ENCODE measurements at regions not wholly inside any gene's neighbourhood (a gene's known extent, or its start where the extent isn't known, plus 50 kb on each side); places are given as distances from the start of the nearest gene placed in this dataset.
"Not testable (repeated sequence)": the region's sequence is repeated elsewhere in the genome, so short reads cannot be mapped to it uniquely, and the experiment has no call there.

DNA sequence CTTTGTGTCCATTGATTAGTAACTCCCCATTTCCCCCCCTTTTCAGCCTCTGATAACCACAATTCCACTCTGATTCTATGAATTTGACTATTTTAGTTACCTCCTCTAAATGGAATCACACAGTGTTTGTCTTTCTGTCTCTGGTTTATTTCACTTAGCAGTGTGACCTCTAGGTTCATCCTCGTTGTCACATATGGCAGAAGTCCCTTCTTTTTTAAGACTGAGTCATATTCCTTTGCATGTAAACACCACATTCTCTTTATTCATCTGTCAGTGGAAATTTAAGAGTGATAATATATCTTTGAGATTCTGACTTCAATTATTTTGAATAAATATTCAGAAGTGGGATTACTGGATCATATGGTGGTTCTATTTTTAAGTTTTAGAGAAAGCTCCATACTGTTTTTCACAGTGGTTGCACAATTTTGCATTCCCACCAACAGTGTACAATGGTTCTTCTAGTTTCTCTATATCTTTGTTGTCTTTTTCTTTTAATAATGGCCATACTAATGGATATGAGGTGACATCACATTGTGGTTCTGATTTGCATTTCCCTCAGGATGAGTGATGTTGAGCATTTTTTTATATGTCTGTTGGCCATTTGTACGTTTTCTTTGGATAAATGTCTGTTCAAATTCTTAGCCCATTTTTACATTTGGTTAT lies 126.1 kb upstream of the GRB10 start:
- CTCF ChIA-PET, result no interaction called here
- POLR2A ChIA-PET, result no interaction called here
- TF ChIP-seq, protein P1, sequence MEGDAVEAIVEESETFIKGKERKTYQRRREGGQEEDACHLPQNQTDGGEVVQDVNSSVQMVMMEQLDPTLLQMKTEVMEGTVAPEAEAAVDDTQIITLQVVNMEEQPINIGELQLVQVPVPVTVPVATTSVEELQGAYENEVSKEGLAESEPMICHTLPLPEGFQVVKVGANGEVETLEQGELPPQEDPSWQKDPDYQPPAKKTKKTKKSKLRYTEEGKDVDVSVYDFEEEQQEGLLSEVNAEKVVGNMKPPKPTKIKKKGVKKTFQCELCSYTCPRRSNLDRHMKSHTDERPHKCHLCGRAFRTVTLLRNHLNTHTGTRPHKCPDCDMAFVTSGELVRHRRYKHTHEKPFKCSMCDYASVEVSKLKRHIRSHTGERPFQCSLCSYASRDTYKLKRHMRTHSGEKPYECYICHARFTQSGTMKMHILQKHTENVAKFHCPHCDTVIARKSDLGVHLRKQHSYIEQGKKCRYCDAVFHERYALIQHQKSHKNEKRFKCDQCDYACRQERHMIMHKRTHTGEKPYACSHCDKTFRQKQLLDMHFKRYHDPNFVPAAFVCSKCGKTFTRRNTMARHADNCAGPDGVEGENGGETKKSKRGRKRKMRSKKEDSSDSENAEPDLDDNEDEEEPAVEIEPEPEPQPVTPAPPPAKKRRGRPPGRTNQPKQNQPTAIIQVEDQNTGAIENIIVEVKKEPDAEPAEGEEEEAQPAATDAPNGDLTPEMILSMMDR (IDR thresholded peaks at IDR 0.05; ENCODE audit: control extremely low read depth, extremely low read depth, low read depth, missing control alignments), result no peak

DNA sequence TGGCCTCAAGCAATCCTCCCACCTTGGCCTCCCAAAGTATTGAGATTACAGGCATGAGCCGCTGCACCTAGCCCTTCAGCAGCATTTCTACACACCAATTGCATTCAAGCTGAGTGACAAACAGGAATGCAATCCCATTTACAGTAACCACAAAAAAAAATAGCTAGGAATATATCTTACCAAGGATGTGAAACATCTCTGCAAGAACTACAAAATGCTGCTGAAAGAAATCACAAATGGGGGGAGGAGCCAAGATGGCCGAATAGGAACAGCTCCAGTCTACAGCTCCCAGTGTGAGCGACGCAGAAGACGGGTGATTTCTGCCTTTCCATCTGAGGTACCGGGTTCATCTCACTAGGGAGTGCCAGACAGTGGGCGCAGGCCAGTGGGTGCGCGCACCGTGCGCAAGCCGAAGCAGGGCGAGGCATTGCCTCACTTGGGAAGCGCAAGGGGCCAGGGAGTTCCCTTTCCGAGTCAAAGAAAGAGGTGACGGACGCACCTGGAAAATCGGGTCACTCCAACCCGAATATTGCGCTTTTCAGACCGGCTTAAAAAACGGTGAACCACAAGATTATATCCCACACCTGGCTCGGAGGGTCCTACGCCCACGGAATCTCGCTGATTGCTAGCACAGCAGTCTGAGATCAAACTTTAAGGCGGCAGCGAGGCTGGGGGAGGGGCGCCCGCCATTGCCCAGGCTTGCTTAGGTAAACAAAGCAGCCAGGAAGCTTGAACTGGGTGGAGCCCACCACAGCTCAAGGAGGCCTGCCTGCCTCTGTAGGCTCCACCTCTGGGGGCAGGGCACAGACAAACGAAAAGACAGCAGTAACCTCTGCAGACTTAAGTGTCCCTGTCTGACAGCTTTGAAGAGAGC lies 116.1 kb upstream of the GRB10 start:
- DNase-seq (ENCODE audit: extremely low spot score); CTCF ChIA-PET; POLR2A ChIA-PET: not testable (repeated sequence)

More for the DNA sequence above, 126.1 kb upstream of the GRB10 start:
- no peak for DNase-seq (ENCODE audit: extremely low spot score)

DNA sequence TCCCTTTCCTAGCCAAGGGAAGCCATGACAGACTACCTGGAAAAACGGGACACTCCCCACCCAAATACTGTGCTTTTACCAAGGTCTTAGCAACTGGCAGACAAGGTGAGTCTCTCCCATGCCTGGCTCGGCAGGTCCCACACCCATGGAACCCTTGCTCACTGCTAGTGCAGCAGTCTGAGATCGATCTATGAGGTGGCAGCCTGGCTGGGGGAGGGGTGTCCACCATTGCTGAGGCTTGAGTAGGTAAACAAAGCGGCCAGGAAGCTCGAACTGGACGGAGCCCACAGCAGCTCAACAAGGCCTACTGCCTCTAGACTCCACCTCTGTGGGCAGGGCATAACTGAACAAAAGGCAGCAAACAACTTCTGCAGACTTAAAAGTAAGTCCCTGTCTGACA lies 104.4 kb upstream of the GRB10 start:
- POLR2A ChIA-PET; CTCF ChIA-PET; DNase-seq (ENCODE audit: extremely low spot score): not testable (repeated sequence)

DNA sequence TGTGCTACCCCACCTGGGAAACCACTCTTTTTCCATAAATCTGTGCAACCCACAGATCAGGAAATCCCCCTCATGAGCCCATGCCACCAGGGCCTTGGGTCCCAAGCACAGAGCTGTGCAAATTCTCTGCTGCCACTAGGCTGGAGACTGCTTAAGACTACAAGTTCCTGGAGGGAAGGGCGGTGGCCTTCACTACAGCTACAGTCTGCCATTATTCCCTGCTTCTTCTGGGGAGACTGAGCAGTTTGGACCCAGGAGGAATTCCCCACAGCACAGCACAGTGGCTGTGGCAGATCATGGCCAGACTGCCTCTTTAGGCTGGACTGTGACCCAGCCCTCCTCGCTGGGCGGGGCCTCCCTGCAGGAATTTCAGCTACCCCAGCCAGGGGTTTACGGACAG lies 89.7 kb upstream of the GRB10 start:
- ChIA-PET CTCF (interaction anchor here (1.3 kb wide), 1 partner anchor 12 kb away, joined by 4 read pairs; no protein-coding TSS in a partner anchor), POLR2A (no interaction called here)
- no peak for DNase-seq (ENCODE audit: extremely low spot score)
- TF ChIP-seq, protein P1 (IDR thresholded peaks at IDR 0.05; ENCODE audit: control extremely low read depth, extremely low read depth, low read depth, missing control alignments), result no peak

DNA sequence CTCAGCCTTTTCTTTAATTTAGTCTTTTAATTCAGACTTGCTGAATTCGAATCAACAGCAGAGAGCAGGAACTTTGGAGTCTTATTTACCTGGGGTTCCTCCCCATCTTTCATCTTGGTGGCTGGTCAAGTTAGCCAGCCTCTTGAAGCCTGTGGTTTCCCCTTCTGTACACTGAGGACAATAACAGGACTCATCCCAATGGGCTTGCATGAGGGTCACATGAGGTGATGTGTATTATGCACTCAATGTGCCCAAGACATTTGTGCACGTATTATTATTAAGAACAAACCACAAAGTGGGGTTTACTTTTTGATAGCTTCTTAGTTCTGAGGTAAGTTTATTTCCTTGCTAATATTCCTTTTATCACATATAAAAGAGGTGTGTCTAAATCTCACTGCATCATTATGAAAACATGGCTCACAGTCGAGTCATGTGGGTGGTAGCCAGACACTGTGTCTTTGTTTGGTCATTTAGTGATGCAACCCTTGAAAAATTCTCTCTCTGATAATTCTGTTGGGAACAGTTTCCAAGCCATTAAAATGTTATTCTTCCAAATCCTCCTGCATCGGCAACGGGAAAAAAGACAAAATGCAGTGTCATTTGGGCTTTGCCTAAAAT lies 86.5 kb upstream of the GRB10 start:
- CTCF ChIA-PET, result no interaction called here
- POLR2A ChIA-PET, result no interaction called here
- TF ChIP-seq, protein P1 (IDR thresholded peaks at IDR 0.05; ENCODE audit: control extremely low read depth, extremely low read depth, low read depth, missing control alignments), result no peak
- DNase-seq (ENCODE audit: extremely low spot score), result no peak

DNA sequence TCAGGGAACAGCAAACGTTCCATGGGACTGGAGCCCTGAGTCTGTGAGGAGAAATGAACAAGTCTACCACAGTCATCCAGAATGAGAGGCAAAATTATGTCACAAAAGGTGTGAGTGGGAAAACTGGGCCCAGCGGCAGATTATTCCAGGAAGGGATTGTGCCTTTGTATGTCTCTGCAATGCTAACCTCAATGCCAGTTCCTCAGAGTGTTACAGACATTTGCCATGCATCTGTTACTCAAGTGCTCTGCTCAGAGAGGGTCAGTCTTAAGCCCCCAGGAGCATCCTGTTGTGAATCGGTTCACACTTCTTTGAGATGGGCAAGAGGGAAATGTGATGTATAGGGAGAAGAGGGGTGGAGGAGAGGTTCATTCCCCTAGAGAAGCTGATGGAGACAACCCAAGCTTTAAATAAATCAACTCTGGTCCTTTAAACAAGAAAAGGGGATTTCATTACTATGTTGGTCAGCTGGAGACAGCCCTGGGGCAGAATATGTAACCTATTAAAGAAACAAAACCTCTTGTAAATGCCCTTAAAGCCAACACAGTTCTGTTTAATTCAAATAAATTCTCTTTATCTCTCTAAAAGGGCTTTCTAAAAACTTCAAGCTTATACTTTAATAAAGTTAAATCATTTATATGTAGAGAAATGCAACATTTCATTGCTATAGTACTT lies 85.9 kb upstream of the GRB10 start:
- CTCF ChIA-PET, result no interaction called here

DNA sequence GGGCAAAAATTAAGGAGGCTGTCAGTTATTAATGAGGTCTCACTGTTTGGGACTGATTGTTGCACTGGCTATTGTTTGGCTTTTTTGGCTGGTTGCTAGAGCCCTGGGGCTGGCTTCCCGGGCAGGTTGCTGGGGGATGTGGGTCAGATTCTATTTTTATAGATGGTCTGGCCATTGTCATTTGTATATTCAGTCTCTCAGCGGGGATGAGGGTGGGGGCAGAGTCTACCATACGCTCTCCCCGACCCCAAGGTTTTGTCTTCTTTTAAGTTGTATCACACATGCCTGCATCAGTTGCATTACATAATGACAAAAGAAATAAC lies 84.3 kb upstream of the GRB10 start:
- CTCF ChIA-PET, result no interaction called here
- TF ChIP-seq, protein P1 (IDR thresholded peaks at IDR 0.05; ENCODE audit: control extremely low read depth, extremely low read depth, low read depth, missing control alignments), result no peak
- DNase-seq (ENCODE audit: extremely low spot score), result no peak
- POLR2A ChIA-PET, result no interaction called here

More for the DNA sequence above, 85.9 kb upstream of the GRB10 start:
- no peak for DNase-seq (ENCODE audit: extremely low spot score)
- TF ChIP-seq, protein P1 (IDR thresholded peaks at IDR 0.05; ENCODE audit: control extremely low read depth, extremely low read depth, low read depth, missing control alignments), result no peak
- POLR2A ChIA-PET, result no interaction called here
